ENCODE measurements at regions not wholly inside any gene's neighbourhood (a gene's known extent, or its start where the extent isn't known, plus 50 kb on each side); places are given as distances from the start of the nearest gene placed in this dataset.
"Not testable (repeated sequence)": the region's sequence is repeated elsewhere in the genome, so short reads cannot be mapped to it uniquely, and the experiment has no call there.

DNA sequence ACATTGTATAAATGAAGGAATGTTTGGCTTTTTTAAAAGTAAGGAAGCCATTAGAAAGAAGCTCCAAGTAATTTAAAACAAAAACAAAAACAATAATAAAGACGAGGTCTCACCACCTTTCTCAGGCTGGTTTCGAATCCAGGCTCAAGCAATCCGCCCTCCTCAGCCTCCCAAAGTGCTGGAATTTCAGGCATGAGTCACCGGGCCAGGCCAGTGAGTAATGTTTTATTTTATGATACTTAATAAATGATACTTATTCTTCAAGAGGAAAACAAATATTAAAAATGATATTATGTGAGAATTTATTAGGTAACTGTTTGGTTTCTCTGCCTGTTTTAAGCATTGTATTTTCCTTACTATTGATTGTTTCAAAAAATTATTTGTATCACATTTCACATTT, 201.4 kb upstream of the BRINP3 start:
- no peak for DNase-seq

DNA sequence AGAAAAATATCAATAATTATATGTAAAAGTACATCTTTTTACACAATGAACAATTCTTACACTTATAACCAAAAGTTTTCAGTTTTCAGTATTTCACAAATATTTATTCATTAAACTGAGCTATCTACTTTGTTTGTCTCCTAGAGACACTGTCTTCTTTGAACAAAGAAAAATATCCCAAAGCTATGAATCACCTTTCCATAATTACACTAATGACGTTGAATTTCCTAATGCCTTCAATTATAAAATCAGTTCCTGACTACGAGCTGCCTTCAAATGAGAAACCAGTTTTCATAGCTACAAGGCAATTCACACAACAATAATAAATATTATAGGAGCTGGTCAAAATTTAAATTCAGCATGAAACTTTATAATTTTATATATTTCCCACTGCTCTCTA, 201.8 kb upstream of the BRINP3 start:
- no peak for DNase-seq

GRCh38 chr1:190679983-190680382, 202.3 kb upstream of the BRINP3 start:
- DNase-seq, result no peak

- DNase-seq, result no peak
Measured at GRCh38 chr1:190685676-190686075, 208.0 kb upstream of the BRINP3 start.

DNA sequence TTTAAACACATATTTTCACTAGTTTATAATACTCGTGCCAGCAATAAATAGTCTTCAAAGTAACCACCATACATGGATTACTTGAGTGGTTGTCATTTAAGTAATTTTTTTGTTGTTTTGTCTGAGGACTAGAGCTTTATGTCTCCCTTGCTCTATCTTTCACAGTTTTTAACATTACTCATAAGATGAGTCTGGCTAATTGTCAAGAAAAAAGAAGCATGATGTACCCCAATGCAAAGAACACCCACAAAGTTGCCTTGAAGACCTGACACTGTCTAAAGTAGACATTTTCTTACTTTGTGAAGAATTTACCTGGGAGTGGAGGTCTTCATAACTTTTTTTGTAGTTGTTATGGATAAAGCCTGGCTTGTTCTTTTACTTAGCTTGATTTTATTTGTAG, 210.4 kb upstream of the BRINP3 start:
- DNase-seq, result no peak

GRCh38 chr1:190698488-190698887, 220.8 kb upstream of the BRINP3 start:
- not testable (repeated sequence) for DNase-seq

DNA sequence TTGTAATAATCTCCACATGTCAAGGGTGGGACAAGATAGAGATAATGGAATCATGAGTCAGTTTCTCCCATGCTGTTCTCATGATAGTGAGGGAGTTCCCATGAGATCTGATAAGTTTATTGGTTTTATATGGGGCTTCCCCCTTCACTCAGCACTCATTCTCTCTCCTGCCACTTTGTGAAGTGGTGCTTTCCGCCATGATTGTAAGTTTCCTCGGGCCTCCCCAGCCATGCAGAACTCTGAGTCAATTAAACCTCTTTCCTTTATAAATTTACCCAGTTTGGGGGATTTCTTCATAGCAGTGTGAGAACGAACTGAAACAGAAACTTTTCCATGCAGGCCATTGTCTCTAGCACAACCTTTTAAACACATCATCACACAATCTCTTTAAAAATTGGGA, 221.5 kb upstream of the BRINP3 start:
- no peak for DNase-seq

DNA sequence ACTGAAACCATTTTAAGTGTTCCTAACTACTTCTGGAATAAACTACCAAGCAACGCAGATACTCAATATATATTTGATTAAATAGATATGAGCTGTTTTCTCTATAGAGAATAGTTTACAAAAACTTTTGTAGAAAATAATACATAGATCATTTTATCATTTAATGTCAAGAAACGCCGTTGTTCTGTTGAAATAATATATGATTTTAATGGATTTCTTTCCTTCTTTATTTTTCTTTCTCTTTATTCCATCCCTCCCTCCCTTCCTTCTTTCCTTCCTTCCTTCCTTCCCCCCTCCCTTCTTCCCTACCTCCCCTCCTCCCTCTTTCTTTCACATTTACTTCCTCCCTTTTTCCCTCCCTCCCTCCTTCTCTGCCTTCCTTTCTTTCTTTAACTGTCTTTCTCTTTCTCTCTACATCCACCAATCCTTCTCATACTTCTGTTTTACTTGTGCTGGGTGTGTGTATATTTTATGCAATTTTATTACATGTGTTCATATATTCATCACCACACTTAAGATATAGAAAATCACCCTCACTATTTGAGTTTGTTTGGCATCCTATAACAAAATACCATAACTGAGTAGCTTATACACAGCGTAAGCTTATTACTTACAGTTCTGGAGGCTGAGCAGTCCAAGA, 230.9 kb upstream of the BRINP3 start:
- DNase-seq, result no peak

DNA sequence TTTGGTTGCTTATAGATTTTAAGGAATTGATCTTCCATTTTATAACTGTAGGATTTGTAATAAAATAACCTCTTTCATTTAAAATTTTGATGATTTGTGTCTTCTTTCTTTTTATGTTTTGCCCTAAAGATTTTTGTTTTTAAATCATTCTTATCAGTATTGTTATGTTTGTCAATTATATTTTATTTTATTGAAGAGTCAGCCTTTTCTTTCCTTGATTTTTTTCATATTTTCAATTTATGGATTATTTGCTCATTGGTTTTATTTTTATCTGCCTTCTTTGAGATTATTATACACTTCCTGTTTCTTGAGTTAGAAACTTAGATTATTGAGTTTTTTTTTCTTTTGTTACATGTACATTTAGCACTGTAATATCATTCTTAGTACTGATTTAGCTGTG, 233.4 kb upstream of the BRINP3 start:
- DNase-seq, result no peak

DNA sequence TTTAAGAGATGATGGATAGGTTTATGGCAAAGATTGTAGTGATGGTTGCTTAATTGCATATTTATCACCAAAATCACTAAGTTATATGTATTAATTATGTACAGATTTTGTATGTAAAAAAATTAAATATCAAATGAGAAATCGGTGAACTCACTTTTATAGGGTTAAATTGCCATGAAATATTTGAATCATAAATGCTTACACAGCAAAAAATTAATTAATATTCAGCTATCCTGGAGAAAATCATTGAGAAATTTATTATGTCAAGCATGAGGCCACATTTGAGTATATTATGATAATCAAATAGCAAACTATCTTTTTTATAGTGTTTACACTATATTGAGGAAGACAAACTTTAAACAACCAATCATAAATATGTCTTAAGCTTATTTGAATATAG, 239.4 kb upstream of the BRINP3 start:
- no peak for DNase-seq

- no peak for DNase-seq
Measured at GRCh38 chr1:190736971-190737590, 259.4 kb upstream of the BRINP3 start.

DNA sequence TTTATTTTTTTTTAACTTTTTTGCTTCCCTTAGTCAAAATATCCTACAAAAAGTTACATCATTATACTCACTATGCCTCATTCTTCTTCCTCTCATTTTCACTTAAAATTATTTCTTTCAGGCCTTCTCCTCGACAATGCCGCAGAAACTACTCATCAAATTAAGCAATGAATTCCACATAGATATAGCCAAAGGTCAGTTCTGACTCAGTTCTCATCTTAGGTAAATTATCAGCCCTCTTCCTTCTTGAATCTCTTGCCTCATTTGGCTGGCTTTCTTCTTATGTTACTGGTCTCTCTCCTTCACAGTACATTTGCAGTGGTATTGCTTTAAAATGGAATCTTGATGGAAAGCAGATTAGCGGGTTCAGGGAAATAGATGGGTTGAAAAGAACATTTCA, 260.7 kb upstream of the BRINP3 start:
- no peak for DNase-seq

DNA sequence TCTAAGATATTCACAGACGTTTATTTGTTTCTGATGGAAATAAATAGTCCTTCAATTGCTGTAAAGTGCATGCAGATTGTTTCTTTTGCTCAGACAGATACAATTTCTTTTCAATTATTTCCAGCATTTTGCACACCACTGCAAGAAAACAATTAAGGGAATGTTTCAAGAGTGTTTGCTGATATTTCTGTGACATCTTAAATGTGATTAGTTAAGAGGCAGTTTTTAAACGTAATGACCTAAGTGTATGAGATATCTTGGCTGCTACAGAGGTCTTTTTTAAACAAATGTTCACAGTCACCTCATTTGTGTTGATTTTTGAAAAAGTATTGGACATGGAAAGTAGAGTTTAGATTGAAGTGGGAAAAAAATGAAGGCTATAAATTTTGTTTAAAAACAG, 262.3 kb upstream of the BRINP3 start:
- no peak for DNase-seq

DNA sequence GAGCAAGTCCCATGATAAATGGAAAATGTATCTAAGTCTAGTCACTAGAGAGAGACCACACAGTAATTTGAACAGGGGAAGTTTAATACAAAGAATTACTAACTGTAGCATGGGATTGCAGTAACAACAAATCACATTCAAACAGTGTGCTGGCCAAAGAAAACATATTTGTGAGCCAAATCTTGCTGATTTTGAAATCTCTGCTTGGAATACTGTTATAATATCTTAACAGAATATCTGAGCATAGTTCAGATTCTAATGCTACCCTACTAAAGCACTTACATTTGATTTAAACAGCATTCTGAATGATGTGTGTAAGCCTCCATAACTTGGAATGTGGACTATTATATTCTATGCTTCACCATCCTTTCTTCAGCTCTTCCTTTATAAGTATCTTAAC, 270.0 kb upstream of the BRINP3 start:
- DNase-seq, result no peak

DNA sequence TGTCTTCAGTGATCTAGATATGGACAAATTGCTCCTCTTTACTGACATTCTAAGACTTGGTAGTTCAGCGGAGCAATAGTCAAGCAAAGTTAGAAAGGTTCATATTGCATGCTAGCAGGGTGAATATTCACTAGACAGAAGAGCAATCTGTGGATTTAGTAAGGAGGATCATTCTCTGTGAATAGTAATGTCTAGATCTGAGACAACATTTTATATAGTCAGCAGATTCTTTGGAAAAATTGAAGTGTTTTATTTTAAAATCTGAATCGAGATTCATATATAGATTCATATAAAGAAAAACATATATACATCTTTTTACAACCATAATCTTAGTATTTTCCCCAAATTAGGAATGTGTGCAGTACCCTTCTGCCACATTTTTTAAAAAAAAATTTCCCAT, 274.5 kb upstream of the BRINP3 start:
- DNase-seq, result no peak

GRCh38 chr1:190754666-190755065, 277.0 kb upstream of the BRINP3 start:
- DNase-seq, result no peak

- no peak for DNase-seq
Measured at GRCh38 chr1:190759807-190760206, 282.1 kb upstream of the BRINP3 start.

- DNase-seq, result no peak
Measured at GRCh38 chr1:190762325-190762724, 284.7 kb upstream of the BRINP3 start.

DNA sequence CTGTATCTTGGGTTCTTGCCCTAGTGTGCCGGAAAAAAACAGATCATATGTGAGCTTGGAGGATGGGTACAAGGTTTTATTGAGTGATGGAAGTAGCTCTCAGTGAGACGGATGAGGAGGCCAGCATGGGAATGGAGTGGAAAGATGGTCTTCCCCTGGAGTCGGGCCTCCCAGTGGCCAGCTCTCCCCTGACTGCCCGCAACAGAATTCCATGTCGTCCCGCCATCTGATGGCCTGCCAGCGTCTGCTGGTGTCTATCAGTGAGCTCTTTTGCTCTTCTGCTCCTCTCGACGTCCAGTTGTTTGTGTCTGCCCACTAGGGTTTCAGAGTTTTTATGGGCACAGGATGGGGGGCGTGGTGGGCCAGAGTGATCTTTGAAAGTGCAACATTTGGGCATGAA, 315.2 kb upstream of the BRINP3 start:
- no peak for DNase-seq

GRCh38 chr1:190807629-190808028, 330.0 kb upstream of the BRINP3 start:
- DNase-seq, result no peak

- DNase-seq, result no peak
Measured at GRCh38 chr1:190808035-190808434, 330.4 kb upstream of the BRINP3 start.

DNA sequence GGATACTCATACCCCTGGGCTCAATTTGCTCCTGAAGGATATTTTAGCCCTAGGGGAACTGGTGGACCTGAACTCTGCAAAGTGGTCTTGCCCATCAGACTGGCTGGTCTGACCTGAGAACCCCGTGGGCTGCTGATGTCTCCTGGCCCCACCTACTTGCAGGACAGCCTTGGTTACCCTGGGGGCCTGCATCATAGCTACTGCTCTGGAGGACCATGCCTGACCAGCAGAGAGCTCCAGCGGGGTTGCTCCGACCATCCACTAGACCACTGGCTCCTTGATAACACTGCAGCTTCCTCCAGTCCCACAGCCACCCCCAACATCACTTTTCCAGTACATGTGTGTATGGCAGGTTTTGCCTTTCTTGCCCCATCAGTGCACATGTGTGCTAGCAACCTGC, 331.6 kb upstream of the BRINP3 start:
- DNase-seq, result no peak

GRCh38 chr1:190812996-190813395, 335.3 kb upstream of the BRINP3 start:
- DNase-seq, result no peak

DNA sequence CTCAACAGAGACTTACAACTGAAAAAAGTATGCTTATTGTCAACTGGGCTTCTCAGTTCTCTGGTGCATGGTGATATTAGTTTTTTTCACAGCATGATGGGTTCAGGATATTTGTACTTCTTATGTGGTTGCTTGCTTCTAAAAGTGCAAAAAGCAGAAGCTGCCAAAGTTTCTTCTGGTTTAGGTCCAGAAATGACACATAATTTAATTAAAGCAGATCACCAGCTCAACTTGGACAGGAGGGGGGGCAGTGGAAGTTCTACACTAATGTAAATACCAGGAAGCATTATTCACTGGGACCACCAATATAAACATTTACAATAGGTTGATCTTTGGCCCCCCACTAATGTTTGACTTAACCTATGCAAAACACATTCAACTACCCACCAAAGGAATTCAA, 354.8 kb upstream of the BRINP3 start:
- DNase-seq, result no peak

GRCh38 chr1:190835658-190836057, 358.0 kb upstream of the BRINP3 start:
- no peak for DNase-seq

Measured in retina (tissue), 1 donor.